WTC11 (cell line): ENCODE measurements at regions not wholly inside any gene's neighbourhood (a gene's known extent, or its start where the extent isn't known, plus 50 kb on each side); places are given as distances from the start of the nearest gene placed in this dataset.

Experiments
- CTCF ChIP-seq: fragments of 200-600 bp; IDR thresholded peaks from 2 replicates; pipeline ENCODE4 v1.8.0; 2022; ENCODE audit warnings: antibody characterized with exemption
- ERG ChIP-seq: fragments of 250-450 bp; sonication (Bioruptor Pico); IDR thresholded peaks from 2 replicates; pipeline ENCODE4 v1.8.0; 2021; ENCODE audit warnings: mild to moderate bottlenecking
- FOXP1 ChIP-seq: sonication (generic); formaldehyde crosslinking; IDR thresholded peaks from 2 replicates; pipeline ENCODE4 v1.8.0; 2022; ENCODE audit warnings: missing genetic modification reagents, mild to moderate bottlenecking, moderate library complexity, borderline replicate concordance
- HMGXB4 ChIP-seq: sonication (generic); formaldehyde crosslinking; IDR thresholded peaks from 2 replicates; pipeline ENCODE4 v1.8.1; 2023; ENCODE audit warnings: mild to moderate bottlenecking, moderate library complexity, missing genetic modification reagents
- IRF1 ChIP-seq: sonication (generic); formaldehyde crosslinking; IDR thresholded peaks from 2 replicates; pipeline ENCODE4 v1.8.0; 2023; ENCODE audit warnings: missing genetic modification reagents
- NR3C1 ChIP-seq: sonication (generic); formaldehyde crosslinking; conservative IDR thresholded peaks from 2 replicates; pipeline ENCODE4 v1.8.1; 2023; ENCODE audit warnings: low read depth, mild to moderate bottlenecking, missing genetic modification reagents
- SP1 ChIP-seq: sonication (generic); formaldehyde crosslinking; conservative IDR thresholded peaks from 2 replicates; pipeline ENCODE4 v1.8.1; 2022; ENCODE audit warnings: missing genetic modification reagents
- USF1 ChIP-seq: sonication (generic); formaldehyde crosslinking; IDR thresholded peaks from 2 replicates; pipeline ENCODE4 v1.8.0; 2022; ENCODE audit warnings: mild to moderate bottlenecking, missing genetic modification reagents
- USF2 ChIP-seq: sonication (generic); formaldehyde crosslinking; IDR thresholded peaks from 2 replicates; pipeline ENCODE4 v1.8.1; 2023; ENCODE audit warnings: mild to moderate bottlenecking, missing genetic modification reagents, moderate library complexity
- ZNF232 ChIP-seq: sonication (generic); formaldehyde crosslinking; IDR thresholded peaks from 2 replicates; pipeline ENCODE4 v1.8.0; 2022; ENCODE audit warnings: mild to moderate bottlenecking, missing genetic modification reagents
- ZNF317 ChIP-seq: sonication (generic); formaldehyde crosslinking; IDR thresholded peaks from 2 replicates; pipeline ENCODE4 v1.8.1; 2023; ENCODE audit warnings: low read depth, mild to moderate bottlenecking, moderate library complexity, missing genetic modification reagents, borderline replicate concordance
- ZNF512 ChIP-seq: sonication (generic); formaldehyde crosslinking; IDR thresholded peaks from 2 replicates; pipeline ENCODE4 v1.8.1; 2022; ENCODE audit warnings: missing genetic modification reagents, borderline replicate concordance

GRCh38 chr3:13223574-13224237, 150.5 kb upstream of the IQSEC1 start:
- no peak for TF ChIP-seq FOXP1 (CRISPR knock-in tag)
- no peak for TF ChIP-seq CTCF
- no peak for TF ChIP-seq SP1 (CRISPR knock-in tag)
- no peak for TF ChIP-seq NR3C1 (CRISPR knock-in tag)
- no peak for TF ChIP-seq USF1
- no peak for TF ChIP-seq IRF1 (CRISPR knock-in tag)
- TF ChIP-seq USF2 (CRISPR knock-in tag): no peak
- no peak for TF ChIP-seq ERG (CRISPR knock-in tag)
- TF ChIP-seq ZNF512 (CRISPR knock-in tag): no peak
- no peak for TF ChIP-seq HMGXB4
- TF ChIP-seq ZNF317: no peak
- TF ChIP-seq ZNF232 (CRISPR knock-in tag): no peak
